CD4-positive, alpha-beta T cell (primary cell): ENCODE measurements at regions not wholly inside any gene's neighbourhood (a gene's known extent, or its start where the extent isn't known, plus 50 kb on each side); places are given as distances from the start of the nearest gene placed in this dataset.

Experiments
- ATAC-seq: fragments of 200-7000 bp; cut with Tn5 transposase; one replicate; pipeline ENCODE4 v1.10.0; 2022; ENCODE audit warnings: mild to moderate bottlenecking; ENCODE audit not compliant: poor library complexity
- CTCF ChIA-PET: fragments of 350-600 bp; sonication (Branson Sonifier 250); formaldehyde crosslinking; loops from one replicate; lab custom pipeline; 2021; ENCODE audit warnings: antibody characterized with exemption, inconsistent platforms; lab: Charles Lee
- POLR2A ChIA-PET: fragments of 350-600 bp; sonication (Branson Sonifier 250); formaldehyde crosslinking; loops from one replicate; lab custom pipeline; 2021; ENCODE audit warnings: antibody characterized with exemption, inconsistent platforms; lab: Charles Lee
- DNase-seq, 14 experiments: peaks; one replicate each; pipeline ENCODE4 v3.0.0-alpha.2; 2013 to 2020; ENCODE audit warnings: mixed read lengths in 2 of 14
- H3K27ac ChIP-seq, 2 donors: one replicate each; pipeline versions ENCODE4 v1.5.1 to v1.7.0; 2013; ENCODE audit warnings: low read length in 2 of 2, low read depth in 1 of 2, mild to moderate bottlenecking in 1 of 2
- H3K27me3 ChIP-seq, 2 experiments: 1 replicate in 1 of 2; 2 replicates in 1 of 2; pipeline versions ENCODE4 v1.6.1 to v1.7.0; 2013; ENCODE audit warnings: low read length in 2 of 2, control low read depth in 1 of 2, mild to moderate bottlenecking in 1 of 2, moderate library complexity in 1 of 2; ENCODE audit not compliant: insufficient read depth in 2 of 2, control insufficient read depth in 1 of 2
- H3K36me3 ChIP-seq: one replicate; pipeline ENCODE4 v1.6.1; 2013; ENCODE audit warnings: low read length, control low read depth; ENCODE audit not compliant: insufficient read depth
- H3K4me1 ChIP-seq: one replicate; pipeline ENCODE4 v1.6.1; 2013; ENCODE audit warnings: low read length, control low read depth; ENCODE audit not compliant: insufficient read depth
- H3K4me3 ChIP-seq: one replicate; pipeline ENCODE4 v1.5.1; 2013; ENCODE audit warnings: mild to moderate bottlenecking, low read length, moderate library complexity
- H3K9me3 ChIP-seq, 2 experiments: 1 replicate in 1 of 2; 2 replicates in 1 of 2; pipeline versions ENCODE4 v1.6.1 to v1.7.0; 2013; ENCODE audit warnings: low read length in 2 of 2, mild to moderate bottlenecking in 2 of 2, control low read depth in 1 of 2, moderate library complexity in 1 of 2; ENCODE audit not compliant: control insufficient read depth in 1 of 2, insufficient read depth in 1 of 2
- H3K27ac Mint-ChIP-seq: one replicate; pipeline ENCODE4 v1.8.0; 2020; ENCODE audit warnings: mixed read lengths
- H3K27me3 Mint-ChIP-seq: one replicate; pipeline ENCODE4 v1.8.0; 2021; ENCODE audit warnings: mixed read lengths
- H3K36me3 Mint-ChIP-seq: one replicate; pipeline ENCODE4 v1.8.0; 2021; ENCODE audit warnings: low read depth, mixed read lengths
- H3K4me1 Mint-ChIP-seq: one replicate; pipeline ENCODE4 v1.8.0; 2021; ENCODE audit warnings: low read depth, mixed read lengths
- H3K4me3 Mint-ChIP-seq: one replicate; pipeline ENCODE4 v1.8.0; 2020; ENCODE audit warnings: mild to moderate bottlenecking, mixed read lengths
- H3K9me3 Mint-ChIP-seq: one replicate; pipeline ENCODE4 v1.8.0; 2020; ENCODE audit warnings: mixed read lengths
- intact Hi-C, 2 experiments: fragments of 100-400 bp; cut with DNase I in 1 of 2; cut with micrococcal nuclease in 1 of 2; formaldehyde crosslinking; loops; one replicate each; pipeline versions ENCODE4 v1.15.1 to v1.9.0; 2023 to 2025; cut with DNase I, micrococcal nuclease
- TF ChIP-seq, protein P1 (sequence below): fragments of 200-600 bp; IDR thresholded peaks from one replicate; pipeline ENCODE4 v1.8.0; 2022; ENCODE audit warnings: antibody characterized with exemption, mild to moderate bottlenecking

GRCh38 chr2:42859791-42860190 lies 67.4 kb upstream of the HAAO start:
- H3K9me3 Mint-ChIP-seq = peaks cover 5% of the 10 kb centered on the region
- no peaks in the 10 kb centered on the region for H3K4me1 Mint-ChIP-seq
- Histone ChIP-seq H3K4me1 (no peaks in the 10 kb centered on the region), H3K27me3 (no peaks in the 10 kb centered on the region), H3K27ac (no peak overlapping the region), H3K9me3 (peaks cover 0 to 6% of the 10 kb centered on the region in 2 experiments), H3K4me3 (no peak overlapping the region), H3K36me3 (no peaks in the 10 kb centered on the region)
- ChIA-PET POLR2A (no interaction called here), CTCF (interaction anchor here (1.7 kb wide), 1 partner anchor 717 kb away, joined by 4 read pairs; no protein-coding TSS in a partner anchor)
- intact Hi-C loops = loop anchor here (1.0 to 10.0 kb wide), 7 partner anchors 88 to 749 kb away; no protein-coding TSS in a partner anchor
- TF ChIP-seq, protein P1, sequence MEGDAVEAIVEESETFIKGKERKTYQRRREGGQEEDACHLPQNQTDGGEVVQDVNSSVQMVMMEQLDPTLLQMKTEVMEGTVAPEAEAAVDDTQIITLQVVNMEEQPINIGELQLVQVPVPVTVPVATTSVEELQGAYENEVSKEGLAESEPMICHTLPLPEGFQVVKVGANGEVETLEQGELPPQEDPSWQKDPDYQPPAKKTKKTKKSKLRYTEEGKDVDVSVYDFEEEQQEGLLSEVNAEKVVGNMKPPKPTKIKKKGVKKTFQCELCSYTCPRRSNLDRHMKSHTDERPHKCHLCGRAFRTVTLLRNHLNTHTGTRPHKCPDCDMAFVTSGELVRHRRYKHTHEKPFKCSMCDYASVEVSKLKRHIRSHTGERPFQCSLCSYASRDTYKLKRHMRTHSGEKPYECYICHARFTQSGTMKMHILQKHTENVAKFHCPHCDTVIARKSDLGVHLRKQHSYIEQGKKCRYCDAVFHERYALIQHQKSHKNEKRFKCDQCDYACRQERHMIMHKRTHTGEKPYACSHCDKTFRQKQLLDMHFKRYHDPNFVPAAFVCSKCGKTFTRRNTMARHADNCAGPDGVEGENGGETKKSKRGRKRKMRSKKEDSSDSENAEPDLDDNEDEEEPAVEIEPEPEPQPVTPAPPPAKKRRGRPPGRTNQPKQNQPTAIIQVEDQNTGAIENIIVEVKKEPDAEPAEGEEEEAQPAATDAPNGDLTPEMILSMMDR = no peak
- H3K27me3 Mint-ChIP-seq = no peaks in the 10 kb centered on the region
- ATAC-seq = no peak
- DNase-seq = no peak
- no peak overlapping the region for H3K27ac Mint-ChIP-seq
- H3K36me3 Mint-ChIP-seq = no peaks in the 10 kb centered on the region
- H3K4me3 Mint-ChIP-seq = no peak overlapping the region

GRCh38 chr2:42859006-42859552 lies 66.7 kb upstream of the HAAO start:
- Histone ChIP-seq H3K9me3 (peaks cover 0 to 6% of the 10 kb centered on the region in 2 experiments), H3K27ac (no peak overlapping the region), H3K36me3 (no peaks in the 10 kb centered on the region), H3K4me1 (no peaks in the 10 kb centered on the region), H3K4me3 (no peak overlapping the region), H3K27me3 (no peaks in the 10 kb centered on the region)
- Mint-ChIP-seq H3K27me3 (no peaks in the 10 kb centered on the region), H3K27ac (no peak overlapping the region), H3K9me3 (peaks cover 5% of the 10 kb centered on the region), H3K36me3 (no peaks in the 10 kb centered on the region), H3K4me1 (no peaks in the 10 kb centered on the region), H3K4me3 (no peak overlapping the region)
- ATAC-seq (peak; percentile 62), DNase-seq (peak; percentile 17 to 77 (median 50))
- POLR2A ChIA-PET = no interaction called here
- intact Hi-C loops = loop anchor here (1.0 to 10.0 kb wide), 6 partner anchors 88 to 750 kb away; no protein-coding TSS in a partner anchor
- CTCF ChIA-PET = interaction anchor here (1.7 kb wide), 1 partner anchor 718 kb away, joined by 4 read pairs; no protein-coding TSS in a partner anchor
- TF ChIP-seq, protein P1 = peak; percentile 88

DNA sequence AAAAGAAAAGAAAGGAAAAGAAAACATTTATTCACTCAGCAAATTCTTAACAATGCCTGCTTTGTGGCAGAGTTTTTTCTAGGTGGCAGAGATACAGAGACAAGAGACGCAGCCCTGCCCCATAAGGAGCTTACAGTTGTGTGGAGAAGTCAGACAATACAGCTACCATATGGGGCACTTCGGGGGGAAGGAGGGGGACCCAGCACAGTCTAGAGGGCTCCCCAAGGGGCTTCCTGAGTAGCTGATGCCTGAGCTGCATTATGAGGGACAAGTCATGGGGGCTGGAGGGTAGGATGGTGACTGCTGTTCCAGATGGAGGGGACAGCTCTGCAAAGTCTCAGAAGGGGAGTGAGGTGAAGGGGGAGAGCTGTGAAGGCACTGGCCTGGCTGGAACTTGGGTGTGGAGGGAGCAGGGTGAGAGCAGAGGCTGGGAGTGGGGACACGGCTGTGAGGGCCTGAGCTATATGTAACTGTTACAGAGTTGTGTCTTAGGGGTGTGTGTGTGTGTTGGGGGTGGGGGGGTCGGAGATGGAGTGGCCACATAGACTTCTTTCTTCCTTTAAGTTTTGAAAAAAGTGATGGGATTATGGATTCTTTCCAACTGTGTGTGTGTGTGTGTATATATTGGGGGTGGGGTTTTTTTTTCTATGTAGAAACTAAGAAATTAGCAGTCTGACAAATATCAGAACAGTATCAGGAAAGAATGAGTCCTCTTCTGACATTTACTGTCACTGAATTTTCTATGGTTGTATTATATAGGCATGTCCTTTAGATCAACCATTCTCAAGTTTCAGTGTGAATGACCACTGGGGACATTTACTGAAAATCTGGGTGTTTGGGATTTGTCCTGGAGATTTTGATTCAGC lies 66.0 kb upstream of the HAAO start:
- Histone ChIP-seq H3K27me3 (no peaks in the 10 kb centered on the region), H3K27ac (no peak overlapping the region), H3K36me3 (no peaks in the 10 kb centered on the region), H3K9me3 (peaks cover 0 to 6% of the 10 kb centered on the region in 2 experiments), H3K4me1 (no peaks in the 10 kb centered on the region), H3K4me3 (no peak overlapping the region)
- TF ChIP-seq, protein P1 = no peak
- ChIA-PET POLR2A (no interaction called here), CTCF (interaction anchor here (1.7 kb wide), 1 partner anchor 719 kb away, joined by 4 read pairs; no protein-coding TSS in a partner anchor)
- Mint-ChIP-seq H3K9me3 (peaks cover 5% of the 10 kb centered on the region), H3K4me3 (no peak overlapping the region), H3K4me1 (no peaks in the 10 kb centered on the region), H3K27me3 (no peaks in the 10 kb centered on the region), H3K36me3 (no peaks in the 10 kb centered on the region), H3K27ac (no peak overlapping the region)
- DNase-seq (no peak), ATAC-seq (no peak)
- intact Hi-C loops = loop anchor here (1.0 to 10.0 kb wide), 6 partner anchors 89 to 750 kb away; no protein-coding TSS in a partner anchor
